Activated gamma-delta T cell (primary cell): ENCODE measurements at regions not wholly inside any gene's neighbourhood (a gene's known extent, or its start where the extent isn't known, plus 50 kb on each side); places are given as distances from the start of the nearest gene placed in this dataset.

Experiments
- DNase-seq: peaks from one replicate; lab custom pipeline; 2025; lab: John Stamatoyannopoulos, UW

DNA sequence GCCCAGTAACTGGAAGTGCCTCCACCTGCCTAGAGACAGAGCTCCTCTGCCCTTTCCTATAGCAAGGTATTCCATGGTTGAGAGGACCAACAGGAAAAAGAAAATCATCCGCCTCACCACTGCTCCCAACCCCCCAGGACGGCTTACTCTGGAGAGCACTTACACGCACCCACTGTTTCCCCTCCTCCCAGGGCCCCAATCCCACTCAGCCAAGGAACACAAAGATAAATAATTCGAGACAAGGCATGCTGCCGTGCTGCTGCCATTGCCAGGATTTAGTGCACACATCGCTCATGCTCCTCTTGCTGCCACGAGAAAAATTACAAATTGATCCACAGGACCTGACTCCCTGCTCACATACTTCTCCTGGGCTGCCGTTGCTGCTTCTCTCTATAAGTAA lies 516.6 kb downstream of the BUD13 start:
- no peak for DNase-seq

DNA sequence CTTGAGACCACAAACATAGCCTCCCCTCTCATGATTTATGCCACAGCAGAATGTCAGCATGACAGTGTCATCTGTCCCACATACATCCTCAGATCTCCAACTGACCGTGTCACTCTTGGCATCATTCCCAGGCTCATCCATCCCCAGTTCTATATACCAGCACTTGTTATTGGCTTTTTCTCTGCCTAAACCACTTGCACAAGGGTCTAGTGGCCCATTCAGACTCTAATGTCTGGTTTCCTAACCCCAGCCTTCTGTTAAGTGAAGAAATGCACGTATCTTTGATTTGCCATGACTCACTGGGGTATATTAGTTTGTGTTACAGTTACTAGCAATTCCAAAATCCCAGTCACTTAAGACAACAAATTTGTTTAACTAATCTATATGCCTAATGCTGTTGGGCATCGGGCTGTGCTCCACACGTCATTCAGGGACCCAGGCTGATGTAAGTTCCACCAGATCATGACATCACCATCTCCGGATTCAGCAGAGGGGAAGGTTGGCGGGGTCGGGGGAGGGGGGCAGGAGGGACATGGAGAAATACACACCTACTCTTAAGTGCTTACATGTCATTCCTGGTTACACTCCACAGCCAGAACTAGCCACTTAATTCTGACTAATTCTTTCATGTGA lies 517.4 kb downstream of the BUD13 start:
- DNase-seq: no peak

DNA sequence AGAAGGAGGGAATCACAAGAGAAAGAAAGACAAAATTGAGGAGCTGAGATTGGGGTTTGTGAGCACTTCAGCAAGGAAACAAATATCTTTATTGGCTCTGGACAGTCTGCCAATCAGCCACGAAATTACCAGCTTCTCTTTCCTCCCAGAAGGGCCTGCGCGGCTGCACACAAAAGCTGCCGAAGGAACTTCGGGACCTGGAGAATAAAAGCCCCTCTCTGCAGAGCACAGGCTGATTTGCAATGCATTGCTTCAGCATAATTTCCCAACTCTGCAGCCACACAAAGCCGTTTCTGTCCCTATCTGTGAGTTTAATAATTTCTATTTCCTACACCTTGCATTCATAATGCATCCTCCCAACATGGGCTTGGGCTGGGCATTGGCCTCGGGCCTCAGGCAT lies 522.6 kb downstream of the BUD13 start:
- DNase-seq: no peak

DNA sequence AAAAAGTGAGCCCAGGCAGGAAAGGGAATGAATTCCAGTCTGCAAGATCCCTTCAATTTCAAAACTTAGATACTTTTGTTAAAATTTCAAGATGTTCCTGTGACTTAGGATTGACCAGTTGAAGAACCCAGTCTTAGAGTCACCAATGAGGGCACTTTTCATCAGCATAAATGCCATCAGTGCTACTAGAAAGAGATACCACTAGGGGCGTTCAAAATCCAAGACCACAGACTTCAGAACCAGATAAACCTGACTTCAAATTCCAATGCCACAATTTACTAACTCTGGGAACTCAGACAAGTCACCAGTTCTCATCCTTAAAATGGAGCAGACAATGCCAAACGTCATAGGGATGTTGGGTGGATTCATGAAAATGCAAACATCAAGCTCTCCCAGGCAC lies 523.2 kb downstream of the BUD13 start:
- DNase-seq: no peak

DNA sequence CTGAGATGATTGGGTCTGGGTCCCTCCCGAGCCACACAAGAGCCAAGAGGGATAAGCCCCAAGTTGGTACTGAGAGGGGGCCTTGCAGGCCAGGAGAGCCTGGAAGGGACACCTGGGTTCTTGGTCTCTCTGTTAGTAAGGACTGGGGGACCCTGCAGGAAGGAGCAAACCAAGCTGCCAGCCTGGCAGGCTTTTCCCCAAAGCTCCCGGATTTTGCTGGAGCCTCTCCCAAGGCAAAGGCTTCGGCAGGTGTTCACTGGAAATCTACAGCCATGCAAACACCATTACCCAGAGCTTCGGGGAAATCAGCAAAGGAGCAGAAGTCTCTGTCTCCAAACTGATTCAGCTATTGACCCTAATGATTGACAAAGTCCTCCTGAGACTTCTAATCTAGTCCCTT lies 527.9 kb downstream of the BUD13 start:
- no peak for DNase-seq

DNA sequence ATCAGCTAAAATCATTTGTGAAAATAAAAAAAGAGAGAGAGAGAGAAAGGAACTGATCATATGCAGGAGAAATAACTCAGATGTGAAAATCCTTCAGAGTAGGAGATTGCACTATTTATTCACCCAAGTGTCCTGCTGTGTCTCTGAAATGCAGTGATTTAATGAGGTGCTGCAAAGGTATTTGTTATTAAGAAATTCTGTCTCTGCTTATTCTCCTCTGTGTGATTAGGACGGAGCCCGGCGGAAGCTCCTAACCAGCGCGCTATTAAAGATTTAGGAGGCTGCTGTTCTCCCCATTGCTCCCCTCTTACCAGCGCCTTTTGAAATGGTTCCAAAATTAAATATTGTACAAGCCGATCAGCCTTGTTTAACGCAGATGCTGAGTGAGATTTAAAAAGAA lies 528.3 kb downstream of the BUD13 start:
- no peak for DNase-seq

DNA sequence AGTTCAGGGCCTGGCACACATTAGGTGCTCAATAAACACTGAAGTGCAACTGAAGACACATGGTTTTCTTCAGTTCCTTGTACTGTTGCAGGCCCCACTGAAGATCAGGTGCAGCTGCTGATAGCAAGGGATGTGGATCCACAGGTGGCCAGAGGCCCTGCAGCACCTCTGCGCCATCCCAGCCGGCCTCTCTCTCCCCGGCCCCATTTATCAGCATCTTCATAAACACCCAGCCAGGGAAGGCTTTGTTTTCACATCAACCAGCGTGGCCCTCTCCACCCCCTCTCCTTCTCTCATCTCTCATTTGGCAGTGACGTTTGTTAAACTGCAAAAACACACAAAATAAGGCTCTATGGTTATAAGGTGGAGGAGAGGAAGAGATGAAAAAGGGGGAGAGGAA lies 528.8 kb downstream of the BUD13 start:
- DNase-seq: no peak

DNA sequence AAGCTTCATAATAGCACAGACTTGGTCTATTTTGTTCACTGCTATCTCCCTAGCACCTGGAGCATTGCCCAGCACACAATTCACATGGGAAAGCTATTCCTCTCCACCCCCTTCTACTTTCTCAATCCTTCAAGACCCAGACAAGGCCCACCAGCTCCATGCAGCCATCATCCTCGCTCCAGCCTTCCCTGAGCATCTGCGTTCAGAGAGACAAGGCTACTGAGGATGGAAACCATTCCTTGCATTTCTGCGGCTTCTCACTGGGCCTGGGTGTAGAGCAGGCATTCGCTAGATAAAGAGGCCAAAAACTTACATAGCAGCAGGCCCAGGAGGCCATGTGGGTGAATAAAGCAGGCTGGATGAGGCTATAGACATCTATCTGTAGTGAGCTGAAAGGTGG lies 530.8 kb downstream of the BUD13 start:
- DNase-seq: no peak

DNA sequence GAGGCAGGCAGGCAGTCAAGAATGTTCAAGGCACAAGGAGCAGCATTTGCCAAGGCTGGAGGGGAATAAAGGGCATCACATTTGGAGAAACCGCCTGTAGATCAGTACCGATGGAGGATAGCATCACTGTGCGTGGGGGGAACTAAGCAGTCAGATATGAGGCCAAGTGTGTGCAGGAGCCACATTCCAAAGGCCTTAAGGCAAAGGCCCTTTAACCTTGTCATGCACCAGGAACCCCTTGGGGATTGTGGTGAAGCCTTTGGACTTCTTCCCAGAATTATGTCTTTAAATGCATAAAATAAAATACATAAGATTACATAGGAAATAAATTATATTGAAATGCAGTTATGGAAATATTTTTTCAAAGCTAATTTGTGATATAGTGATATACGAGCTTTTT lies 532.1 kb downstream of the BUD13 start:
- no peak for DNase-seq

DNA sequence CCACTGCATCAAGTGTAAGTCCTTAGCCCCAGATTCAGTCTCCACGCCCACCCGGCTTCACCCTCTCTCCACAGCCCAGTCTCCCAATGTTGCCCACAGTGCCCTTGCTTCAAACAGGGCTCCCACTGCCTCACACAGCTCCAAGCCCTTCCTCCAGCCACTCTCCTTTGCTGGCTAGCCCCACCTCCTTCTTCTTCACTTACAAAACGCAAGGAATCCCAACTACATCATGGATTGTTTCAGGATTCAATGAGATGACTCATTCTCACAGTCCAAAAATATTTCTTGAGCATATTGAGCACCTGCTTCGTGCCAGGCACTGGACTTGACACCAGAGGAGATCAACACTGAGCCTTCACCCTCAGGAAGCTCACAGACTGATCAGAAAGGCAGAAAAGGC lies 533.5 kb downstream of the BUD13 start:
- no peak for DNase-seq

DNA sequence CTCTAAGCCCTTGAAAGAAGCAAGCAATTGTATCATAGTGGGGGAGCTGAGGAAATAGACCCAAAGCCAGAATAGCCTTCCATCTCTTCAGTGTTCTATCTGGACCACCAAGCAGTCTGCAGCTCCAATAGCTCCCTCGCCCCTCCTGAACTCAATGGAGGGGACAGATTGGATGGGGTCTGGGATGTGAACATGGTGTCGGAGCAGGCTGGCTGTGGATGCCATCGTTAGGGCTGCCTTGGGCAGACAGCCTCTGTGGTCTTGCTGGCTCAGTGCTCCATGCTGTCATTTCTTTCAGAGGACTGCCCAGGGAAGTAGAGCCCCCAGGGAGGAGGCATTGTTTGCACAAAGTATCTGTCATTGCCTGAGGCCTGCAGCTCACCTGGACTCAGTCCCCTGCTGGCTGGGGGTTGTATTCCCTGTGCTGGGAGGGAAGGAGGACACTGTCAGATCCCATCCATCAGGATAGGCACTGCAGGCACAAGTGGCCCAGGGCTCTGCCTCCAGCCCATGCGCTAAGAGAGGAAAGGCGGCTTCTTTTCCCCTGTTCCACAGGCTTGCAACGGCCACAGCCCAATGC lies 537.7 kb downstream of the BUD13 start:
- DNase-seq: no peak

DNA sequence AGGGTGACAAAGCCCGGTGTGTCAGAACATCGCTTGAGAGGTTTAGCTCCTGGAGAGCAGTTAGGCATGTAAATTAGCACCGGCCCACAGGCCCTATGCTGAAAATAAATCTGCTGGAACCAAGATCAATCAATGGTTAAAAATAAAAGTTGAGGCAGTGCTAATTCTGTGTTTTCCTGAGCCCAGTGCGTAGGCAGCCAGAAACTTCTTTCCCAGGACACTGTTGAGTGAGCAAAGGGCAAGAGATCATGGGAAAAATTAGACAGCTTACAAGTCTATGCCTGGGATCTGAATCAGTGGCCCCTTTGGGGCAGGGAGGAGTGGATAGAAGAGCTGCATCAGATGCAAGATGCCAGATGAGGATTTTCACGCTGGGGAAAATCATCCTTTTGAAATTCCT lies 539.2 kb downstream of the BUD13 start:
- DNase-seq: no peak

DNA sequence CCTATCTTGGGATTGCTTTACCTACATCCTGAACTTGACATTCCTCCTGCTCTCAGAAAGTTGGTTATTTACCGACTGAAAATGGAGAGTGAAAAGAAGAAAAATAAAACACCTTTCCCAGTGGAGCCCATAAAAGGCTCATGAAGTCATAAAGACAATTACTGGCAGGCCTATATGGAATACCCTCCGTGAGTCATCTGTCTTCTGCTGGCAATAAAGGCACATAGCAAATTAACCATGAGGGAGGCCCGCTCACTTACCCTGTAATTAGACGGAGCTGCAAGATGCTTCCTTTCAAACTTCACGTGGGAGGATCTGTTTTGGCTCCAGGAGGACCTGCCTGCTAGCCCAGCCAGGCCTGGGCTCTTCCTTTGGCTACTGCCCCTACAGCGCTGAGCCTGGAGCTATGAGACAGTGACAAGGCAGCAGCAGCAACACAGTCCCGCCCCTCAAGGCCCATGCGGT lies 540.4 kb downstream of the BUD13 start:
- no peak for DNase-seq

DNA sequence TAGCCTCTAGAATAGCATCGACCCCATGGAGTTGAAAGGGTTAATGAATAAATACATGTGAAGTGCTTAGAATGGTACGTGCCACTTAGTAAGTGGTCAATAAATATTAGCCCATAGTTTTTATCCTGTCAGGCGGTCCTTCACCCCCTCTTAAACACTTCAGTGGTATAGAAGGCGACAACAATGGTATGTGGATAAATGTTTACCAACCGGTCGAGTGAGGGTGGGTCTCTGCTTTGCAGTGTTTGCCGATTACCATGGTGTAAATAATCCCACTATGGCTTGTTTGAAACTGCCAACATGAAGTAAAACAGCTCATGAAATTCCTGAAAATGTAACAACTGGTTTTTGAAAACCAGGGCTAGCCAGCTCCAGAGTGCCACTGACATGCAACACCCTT lies 541.2 kb downstream of the BUD13 start:
- DNase-seq: no peak

DNA sequence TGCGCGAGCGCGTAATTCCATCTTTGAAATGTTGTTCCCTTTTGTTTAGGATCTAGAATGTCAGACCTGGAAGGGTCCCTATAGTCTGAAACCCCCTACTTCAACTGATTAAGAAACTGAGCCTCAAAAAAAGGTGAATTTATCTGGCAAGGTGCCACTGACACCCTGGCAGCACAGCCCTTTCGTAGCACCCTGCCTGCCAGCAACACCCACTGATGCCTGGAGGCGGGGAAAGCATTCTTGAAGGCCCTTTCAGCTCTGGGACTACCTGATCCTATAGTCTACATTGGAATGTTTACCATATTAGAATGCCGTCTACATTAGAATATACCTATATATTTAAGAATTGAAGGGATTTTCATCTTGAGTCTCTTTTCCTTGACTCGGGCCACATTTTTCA lies 542.3 kb downstream of the BUD13 start:
- DNase-seq: no peak

DNA sequence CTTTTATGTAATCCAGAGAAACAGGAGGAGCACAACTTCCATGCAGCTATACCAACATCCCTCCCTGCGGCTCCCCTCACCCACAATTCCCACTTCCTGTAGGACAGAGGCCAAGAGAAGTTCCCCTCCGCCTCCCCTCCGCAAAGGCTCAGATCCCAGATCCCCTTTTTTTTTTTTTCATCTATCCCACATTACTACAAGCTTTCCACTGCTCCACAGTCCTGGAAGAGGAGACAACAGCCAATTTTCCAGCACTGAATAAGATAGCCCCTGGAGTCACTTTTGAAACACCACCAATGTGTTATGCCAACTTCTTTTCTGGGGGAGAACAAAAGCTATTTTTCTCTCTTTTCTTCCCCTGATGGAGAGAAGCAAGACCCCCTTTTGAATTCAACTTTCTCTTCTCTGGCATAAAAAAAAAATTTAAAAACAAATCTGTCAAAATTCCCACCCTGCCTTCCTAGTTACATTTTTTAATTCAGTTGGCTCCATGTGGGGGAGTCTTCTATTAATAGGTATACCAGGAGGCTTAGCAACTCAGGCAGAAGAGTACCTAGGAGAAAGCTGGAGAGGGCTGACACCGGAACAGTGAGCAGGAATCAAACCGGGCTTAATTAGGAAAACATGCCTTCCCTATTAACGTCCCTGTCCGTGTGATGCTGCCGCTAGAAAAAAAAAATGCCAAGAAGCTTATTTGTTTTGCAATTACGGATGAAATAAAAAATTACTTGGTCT lies 543.4 kb downstream of the BUD13 start:
- DNase-seq: no peak

DNA sequence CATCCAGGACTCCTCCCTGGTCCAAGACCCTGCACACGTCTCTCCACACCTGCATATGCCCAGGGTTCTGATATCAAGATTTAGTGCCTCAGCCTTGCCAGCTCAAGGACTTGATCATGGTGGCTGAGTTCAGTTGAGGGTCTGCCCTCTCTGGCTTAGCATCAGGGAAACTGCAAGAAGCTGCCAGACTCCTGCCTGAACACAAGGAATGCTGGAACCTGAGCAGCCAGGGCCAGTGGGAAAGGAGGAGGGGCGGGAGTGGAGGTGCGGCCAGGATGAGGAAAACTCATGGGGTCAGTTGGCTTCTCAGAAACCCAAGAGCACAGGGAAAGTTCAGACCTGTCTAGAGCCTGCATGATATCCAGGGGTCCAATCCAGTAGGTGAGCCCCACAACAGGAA lies 546.1 kb downstream of the BUD13 start:
- no peak for DNase-seq

DNA sequence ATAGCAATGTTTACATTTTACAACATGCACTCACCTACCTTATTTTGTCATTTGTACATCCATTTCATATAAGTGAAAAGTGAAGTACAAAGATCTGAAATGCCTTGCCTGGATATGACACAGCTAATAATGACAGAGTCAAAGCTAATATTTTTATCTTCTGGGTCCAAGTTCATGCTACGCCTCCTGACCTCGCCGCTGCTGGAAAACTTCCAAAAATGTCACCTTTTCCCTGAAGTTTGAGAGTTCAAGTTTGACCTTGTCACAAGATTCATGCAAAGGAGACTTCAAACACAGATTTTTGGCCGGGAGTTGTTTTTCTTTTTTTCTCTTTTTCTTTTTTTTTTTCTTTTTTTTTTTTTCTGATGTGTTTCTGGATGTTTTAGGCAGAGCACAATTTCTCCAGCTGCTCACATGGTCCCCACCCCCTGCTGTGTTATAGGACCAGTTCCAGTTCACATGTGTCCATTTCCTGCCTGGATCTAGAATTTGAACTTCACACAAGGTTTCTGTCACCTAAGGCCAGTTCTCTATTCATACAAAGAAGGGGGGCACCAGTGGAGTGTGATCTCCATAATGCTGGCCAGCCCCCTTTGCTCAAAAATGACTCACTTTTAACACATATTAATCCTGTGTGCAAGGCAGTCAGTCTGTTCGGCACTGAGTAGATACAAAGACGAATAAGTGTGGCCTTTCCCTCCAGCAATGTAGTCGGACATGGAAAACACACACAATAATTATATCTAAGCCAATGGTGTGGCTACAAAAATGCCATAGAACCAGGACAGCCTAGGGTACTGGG lies 546.8 kb downstream of the BUD13 start:
- no peak for DNase-seq

DNA sequence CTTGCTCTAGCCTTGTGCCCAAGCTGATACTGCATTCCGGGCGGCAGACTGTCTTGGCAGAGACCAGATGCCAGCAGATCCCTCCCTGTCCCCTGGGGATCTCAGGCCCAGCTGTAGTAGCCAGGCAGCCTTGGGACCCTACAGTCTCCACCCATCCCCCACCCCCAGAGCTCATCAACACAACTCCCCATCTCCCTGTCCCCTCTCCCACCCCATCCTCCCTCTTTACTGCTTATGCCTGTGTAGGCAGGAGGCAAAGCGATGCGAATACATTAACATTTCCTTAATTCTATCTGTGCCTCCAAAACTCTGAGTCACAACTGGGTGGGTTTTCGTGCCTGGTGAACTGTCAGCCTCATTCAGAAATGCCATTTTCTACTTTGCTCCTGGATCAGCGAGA lies 547.6 kb downstream of the BUD13 start:
- no peak for DNase-seq

DNA sequence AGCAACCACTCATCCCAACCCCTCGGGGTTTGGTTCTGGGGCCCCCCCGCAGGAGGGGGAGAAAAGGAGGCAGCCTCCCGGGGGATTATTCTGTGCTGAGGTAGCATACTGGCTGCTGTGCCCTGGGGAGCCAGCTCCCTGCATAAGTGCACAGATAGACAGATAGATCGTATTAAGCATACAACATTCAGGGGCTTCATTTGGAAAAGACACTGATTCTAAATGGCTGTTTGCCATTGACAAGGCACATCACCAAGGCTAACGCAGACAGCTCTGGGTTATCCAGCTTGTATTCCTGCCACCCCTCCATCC lies 547.9 kb downstream of the BUD13 start:
- DNase-seq: no peak

DNA sequence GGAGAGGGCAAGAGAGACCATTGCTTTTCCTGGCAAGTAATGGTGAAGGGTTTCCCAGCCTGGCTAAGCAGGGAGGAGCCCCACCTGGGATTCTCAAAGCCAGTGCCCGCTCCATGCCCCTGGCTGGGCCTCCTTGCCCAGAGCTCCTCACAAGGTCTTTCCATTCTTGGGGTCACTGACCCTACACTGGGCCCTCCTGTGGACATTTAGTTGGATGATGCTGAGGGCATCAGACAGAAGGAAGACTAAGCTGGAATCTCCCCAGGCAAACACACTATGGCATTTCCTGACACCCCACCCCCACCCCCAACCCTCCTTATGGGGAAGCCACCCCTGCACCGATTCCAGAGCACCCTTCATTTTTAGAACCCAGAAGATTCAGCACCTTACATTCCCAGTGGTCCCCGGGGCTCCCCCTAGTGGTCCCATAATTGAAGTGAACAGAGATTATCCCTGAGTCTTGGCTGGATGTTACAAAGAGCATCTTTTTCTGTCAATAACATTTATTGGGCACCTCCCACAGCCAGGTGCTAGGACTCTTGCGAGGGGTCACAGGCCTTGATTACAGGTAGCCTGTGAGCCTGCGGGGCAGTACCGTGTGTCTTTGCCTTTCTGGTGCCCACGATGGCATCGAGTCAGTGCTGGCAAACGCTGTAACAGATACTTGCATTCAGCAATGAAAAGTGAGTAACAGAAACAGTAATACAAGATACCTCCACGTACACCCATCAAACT lies 548.5 kb downstream of the BUD13 start:
- DNase-seq: no peak

DNA sequence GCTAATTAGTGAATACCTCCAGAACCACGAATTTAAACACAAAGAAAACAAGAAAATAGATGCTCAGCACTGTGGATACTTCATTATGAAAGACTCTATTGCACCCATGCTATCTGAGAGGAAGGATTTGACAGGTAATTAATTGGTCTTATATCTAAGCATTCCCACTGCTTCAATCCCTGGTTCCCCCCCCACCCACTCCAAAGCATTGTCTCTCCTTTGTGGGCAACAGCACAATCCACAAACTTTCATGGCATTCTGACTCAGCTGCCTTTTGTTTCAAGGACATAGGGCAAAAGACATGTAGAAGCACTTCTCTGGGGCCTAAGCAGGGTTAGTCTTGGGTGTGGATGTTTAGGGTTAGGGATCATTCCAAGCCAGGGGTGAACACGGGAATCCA lies 551.4 kb downstream of the BUD13 start:
- no peak for DNase-seq
